Smooth muscle cell (in vitro differentiated cells): ENCODE measurements at regions not wholly inside any gene's neighbourhood (a gene's known extent, or its start where the extent isn't known, plus 50 kb on each side); places are given as distances from the start of the nearest gene placed in this dataset.

Experiments
- DNase-seq: peaks from one replicate; lab custom pipeline; 2025; ENCODE audit not compliant: unreplicated experiment; lab: John Stamatoyannopoulos, UW
- H2AFZ ChIP-seq: fragments of 200-600 bp; sonication (generic); 2 replicates; pipeline ENCODE4 v1.6.0; 2016; ENCODE audit warnings: antibody characterized with exemption, low read depth, mild to moderate bottlenecking
- H3F3A ChIP-seq: fragments of 200-600 bp; sonication (generic); 2 replicates; pipeline ENCODE4 v1.6.0; 2017; ENCODE audit warnings: antibody characterized with exemption, low read depth
- H3K27ac ChIP-seq: fragments of 200-600 bp; sonication (generic); 2 replicates; pipeline ENCODE4 v1.5.1; 2016; ENCODE audit warnings: low read depth, mild to moderate bottlenecking
- H3K27me3 ChIP-seq: fragments of 200-600 bp; sonication (generic); 2 replicates; pipeline ENCODE4 v1.6.1; 2016; ENCODE audit warnings: low read depth, mild to moderate bottlenecking
- H3K36me3 ChIP-seq: fragments of 200-600 bp; sonication (generic); 2 replicates; pipeline ENCODE4 v1.5.1; 2016; ENCODE audit warnings: low read depth
- H3K4me1 ChIP-seq: fragments of 200-600 bp; sonication (generic); 2 replicates; pipeline ENCODE4 v1.5.1; 2016; ENCODE audit warnings: low read depth
- H3K4me2 ChIP-seq: fragments of 200-600 bp; sonication (generic); 2 replicates; pipeline ENCODE4 v1.6.0; 2016; ENCODE audit warnings: mild to moderate bottlenecking
- H3K4me3 ChIP-seq: fragments of 200-600 bp; sonication (generic); 2 replicates; pipeline ENCODE4 v1.5.1; 2016; ENCODE audit warnings: mild to moderate bottlenecking
- H3K79me2 ChIP-seq: fragments of 200-600 bp; sonication (generic); 2 replicates; pipeline ENCODE4 v1.6.0; 2016; ENCODE audit warnings: low read depth, mild to moderate bottlenecking
- H3K9ac ChIP-seq: fragments of 200-600 bp; sonication (generic); 2 replicates; pipeline ENCODE4 v1.6.0; 2016; ENCODE audit warnings: low read depth
- H3K9me3 ChIP-seq: fragments of 200-600 bp; sonication (generic); replicated peaks from 2 replicates; pipeline ENCODE4 v1.5.1; 2016; ENCODE audit warnings: low read depth
- H4K20me1 ChIP-seq: fragments of 200-600 bp; sonication (generic); 2 replicates; pipeline ENCODE4 v1.6.0; 2016; ENCODE audit warnings: low read depth
- WGBS: methylation state at CpG from one replicate; pipeline ENCODE4 v1.1.7; 2016; ENCODE audit warnings: low lambda C conversion rate; 5-methylcytosine and 5-hydroxymethylcytosine counted together
- TF ChIP-seq, protein P1 (sequence below): fragments of 200-600 bp; sonication (generic); IDR thresholded peaks from 2 replicates; pipeline ENCODE4 v1.5.1; 2017; ENCODE audit warnings: borderline replicate concordance, mild to moderate bottlenecking, antibody characterized with exemption; ENCODE audit not compliant: insufficient read depth, poor library complexity, severe bottlenecking

- Histone ChIP-seq H3K27ac (no peak overlapping the region), H3K9me3 (no peaks in the 10 kb centered on the region), H3K36me3 (no peaks in the 10 kb centered on the region), H3K4me1 (peaks cover 20% of the 10 kb centered on the region), H3K4me2 (no peak overlapping the region), H4K20me1 (no peaks in the 10 kb centered on the region), H3K4me3 (no peak overlapping the region), H3K79me2 (no peaks in the 10 kb centered on the region), H3K27me3 (no peaks in the 10 kb centered on the region), H2AFZ (no peak overlapping the region), H3F3A (no peaks in the 10 kb centered on the region), H3K9ac (no peak overlapping the region)
- 97% methylated on average over 1 of the region's 1 CpG for WGBS
- no peak for DNase-seq
- TF ChIP-seq, protein P1, sequence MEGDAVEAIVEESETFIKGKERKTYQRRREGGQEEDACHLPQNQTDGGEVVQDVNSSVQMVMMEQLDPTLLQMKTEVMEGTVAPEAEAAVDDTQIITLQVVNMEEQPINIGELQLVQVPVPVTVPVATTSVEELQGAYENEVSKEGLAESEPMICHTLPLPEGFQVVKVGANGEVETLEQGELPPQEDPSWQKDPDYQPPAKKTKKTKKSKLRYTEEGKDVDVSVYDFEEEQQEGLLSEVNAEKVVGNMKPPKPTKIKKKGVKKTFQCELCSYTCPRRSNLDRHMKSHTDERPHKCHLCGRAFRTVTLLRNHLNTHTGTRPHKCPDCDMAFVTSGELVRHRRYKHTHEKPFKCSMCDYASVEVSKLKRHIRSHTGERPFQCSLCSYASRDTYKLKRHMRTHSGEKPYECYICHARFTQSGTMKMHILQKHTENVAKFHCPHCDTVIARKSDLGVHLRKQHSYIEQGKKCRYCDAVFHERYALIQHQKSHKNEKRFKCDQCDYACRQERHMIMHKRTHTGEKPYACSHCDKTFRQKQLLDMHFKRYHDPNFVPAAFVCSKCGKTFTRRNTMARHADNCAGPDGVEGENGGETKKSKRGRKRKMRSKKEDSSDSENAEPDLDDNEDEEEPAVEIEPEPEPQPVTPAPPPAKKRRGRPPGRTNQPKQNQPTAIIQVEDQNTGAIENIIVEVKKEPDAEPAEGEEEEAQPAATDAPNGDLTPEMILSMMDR: no peak
Observed at GRCh38 chr16:6281994-6282393, 1050.7 kb upstream of the RBFOX1 start.

DNA sequence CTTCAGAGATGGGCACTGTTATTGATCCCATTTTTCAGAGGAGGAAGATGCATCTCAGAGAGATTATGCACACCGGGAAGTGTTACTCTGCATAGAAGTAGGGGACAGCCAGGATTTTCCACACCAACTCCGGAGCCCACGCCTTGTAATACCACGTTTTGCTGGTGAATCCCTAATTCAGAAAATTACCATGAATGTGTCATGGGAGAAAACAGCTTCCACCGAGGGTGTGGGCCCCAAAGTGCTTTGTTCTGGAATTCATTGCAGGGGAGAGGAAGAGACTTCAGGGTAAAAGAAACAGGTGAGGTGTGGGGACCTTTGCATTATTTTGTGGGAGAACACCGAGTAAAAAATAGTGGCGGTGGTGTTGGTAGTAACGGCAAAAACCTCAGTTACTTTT is 1051.4 kb upstream of the RBFOX1 start:
- Histone ChIP-seq H3K36me3 (no peaks in the 10 kb centered on the region), H2AFZ (no peak overlapping the region), H3K79me2 (no peaks in the 10 kb centered on the region), H4K20me1 (no peaks in the 10 kb centered on the region), H3K9me3 (no peaks in the 10 kb centered on the region), H3K9ac (no peak overlapping the region), H3K4me3 (no peak overlapping the region), H3K4me2 (no peak overlapping the region), H3K27ac (no peak overlapping the region), H3K4me1 (peaks cover 20% of the 10 kb centered on the region), H3K27me3 (no peaks in the 10 kb centered on the region), H3F3A (no peaks in the 10 kb centered on the region)
- no peak for DNase-seq
- TF ChIP-seq, protein P1: no peak
- WGBS: 90% methylated on average over 8 of the region's 8 CpGs

DNA sequence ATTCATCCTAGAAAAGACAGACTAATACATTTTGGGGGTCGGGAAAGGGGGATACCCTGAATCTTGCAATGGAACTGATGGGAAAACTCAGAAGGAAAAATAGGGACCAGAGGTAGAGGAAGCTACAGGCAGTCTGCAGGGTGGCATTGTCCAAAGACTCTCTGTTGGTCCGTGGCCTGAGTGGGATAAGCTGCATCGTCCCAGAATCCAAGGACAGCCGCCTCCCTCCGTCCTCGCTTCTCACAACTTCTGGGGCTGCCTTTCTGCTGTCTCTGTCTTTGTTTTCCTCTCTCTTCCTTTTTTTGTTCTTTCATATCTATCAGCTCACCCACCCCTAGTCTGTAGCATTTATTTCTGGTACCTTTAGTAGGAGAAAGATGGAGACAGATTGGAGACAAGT is 1052.6 kb upstream of the RBFOX1 start:
- TF ChIP-seq, protein P1: no peak
- H3F3A ChIP-seq: no peaks in the 10 kb centered on the region

DNA sequence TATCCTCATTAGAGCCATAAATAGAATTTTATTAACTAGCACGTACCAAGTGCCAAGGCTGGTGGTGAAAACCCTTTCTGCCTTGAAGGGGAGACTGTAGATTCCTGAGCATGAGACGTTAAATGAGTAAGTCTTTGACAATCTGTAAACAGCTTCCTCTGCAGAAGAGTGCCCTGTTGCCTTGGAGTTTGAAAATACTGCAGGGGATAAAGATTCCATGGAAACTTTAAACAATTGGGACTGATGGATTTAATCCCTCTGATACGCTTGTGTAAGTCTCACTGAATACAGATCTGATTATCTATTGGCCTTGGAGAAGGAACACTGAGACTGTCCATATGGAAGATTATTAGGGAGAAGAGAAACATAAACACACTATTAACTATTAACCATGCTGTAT is 1053.4 kb upstream of the RBFOX1 start:
- DNase-seq: no peak
- TF ChIP-seq, protein P1: no peak
- no peaks in the 10 kb centered on the region for H3K27me3 ChIP-seq
- H4K20me1 ChIP-seq: no peaks in the 10 kb centered on the region
- no peak overlapping the region for H3K4me2 ChIP-seq
- WGBS: 30% methylated on average over 3 of the region's 3 CpGs
- no peaks in the 10 kb centered on the region for H3K79me2 ChIP-seq
- no peaks in the 10 kb centered on the region for H3K36me3 ChIP-seq
- H3F3A ChIP-seq: no peaks in the 10 kb centered on the region
- no peak overlapping the region for H3K27ac ChIP-seq
- peaks cover 7% of the 10 kb centered on the region for H3K4me1 ChIP-seq
- no peak overlapping the region for H3K4me3 ChIP-seq
- no peak overlapping the region for H3K9ac ChIP-seq
- H2AFZ ChIP-seq: no peak overlapping the region
- H3K9me3 ChIP-seq: no peaks in the 10 kb centered on the region

More for the DNA sequence above, 1052.6 kb upstream of the RBFOX1 start:
- Histone ChIP-seq H2AFZ (no peak overlapping the region), H3K4me1 (peaks cover 12% of the 10 kb centered on the region), H3K4me2 (no peak overlapping the region), H3K9me3 (no peaks in the 10 kb centered on the region), H3K9ac (no peak overlapping the region), H3K36me3 (no peaks in the 10 kb centered on the region), H3K27ac (no peak overlapping the region), H3K27me3 (no peaks in the 10 kb centered on the region), H3K4me3 (no peak overlapping the region), H3K79me2 (no peaks in the 10 kb centered on the region), H4K20me1 (no peaks in the 10 kb centered on the region)
- WGBS: 87% methylated on average over 6 of the region's 6 CpGs
- no peak for DNase-seq
